RCC 7860 (cell line): ENCODE measurements at regions not wholly inside any gene's neighbourhood (a gene's known extent, or its start where the extent isn't known, plus 50 kb on each side); places are given as distances from the start of the nearest gene placed in this dataset.
A peak's percentile ranks its signal among the peaks of the same experiment; 100 is the strongest.

Experiments
- DNase-seq: peaks from one replicate; pipeline ENCODE4 v3.0.0-alpha.2; 2015; ENCODE audit warnings: low spot score
- FAIRE-seq: peaks from 2 replicates; lab custom pipeline; 2012; peaks lifted over from hg19 to GRCh38; lab: Jason Lieb, UNC

- no peak for DNase-seq
- FAIRE-seq = no peak
These were observed 1548.4 kb upstream of the TMEFF2 start for GRCh38 chr2:193743089-193743488.

- no peak for FAIRE-seq
- DNase-seq = no peak
These were observed 1544.2 kb upstream of the TMEFF2 start for GRCh38 chr2:193738892-193739291.

- DNase-seq (no peak), FAIRE-seq (no peak)
These were observed 1518.2 kb upstream of the TMEFF2 start for GRCh38 chr2:193712912-193713311.

DNA sequence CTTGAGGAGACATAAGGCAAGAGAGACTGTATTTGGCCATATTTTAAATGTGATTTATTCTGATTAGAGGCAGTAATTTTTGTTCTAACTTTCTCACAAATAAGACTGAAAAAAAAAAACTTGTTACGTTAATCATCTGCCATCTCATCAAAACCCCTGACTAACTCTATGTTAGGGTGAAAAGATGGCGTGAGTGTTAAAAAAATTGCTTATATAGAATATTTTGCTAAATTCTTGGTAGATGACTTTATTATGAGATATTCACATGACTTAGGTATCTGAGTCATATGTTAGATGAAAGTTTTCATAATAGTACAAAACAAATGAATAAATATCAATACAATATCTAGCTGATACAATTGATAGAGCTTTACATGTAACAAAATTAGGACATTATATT, 1508.7 kb upstream of the TMEFF2 start:
- DNase-seq (no peak), FAIRE-seq (no peak)

- FAIRE-seq = no peak
- DNase-seq = no peak
These were observed 1506.8 kb upstream of the TMEFF2 start for GRCh38 chr2:193701484-193701883.

DNA sequence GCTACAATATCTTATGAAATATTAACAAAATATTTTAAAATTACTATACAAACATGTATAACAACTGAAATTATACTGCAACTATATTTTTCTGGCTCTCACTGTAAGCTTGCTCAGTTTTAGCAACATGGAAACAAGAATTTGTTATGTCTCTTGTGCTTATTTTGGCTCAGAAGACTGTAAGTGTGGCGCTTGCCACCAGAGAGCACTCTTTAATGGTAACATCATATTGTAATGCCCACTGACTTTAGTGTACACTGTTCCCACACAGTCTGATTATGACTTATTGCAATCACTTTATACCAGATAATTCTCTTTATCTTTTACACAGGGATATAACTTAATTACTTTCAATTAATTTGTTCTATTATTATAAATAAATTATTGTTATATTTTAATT, 1500.6 kb upstream of the TMEFF2 start:
- FAIRE-seq (peak; percentile 40), DNase-seq (no peak)

DNA sequence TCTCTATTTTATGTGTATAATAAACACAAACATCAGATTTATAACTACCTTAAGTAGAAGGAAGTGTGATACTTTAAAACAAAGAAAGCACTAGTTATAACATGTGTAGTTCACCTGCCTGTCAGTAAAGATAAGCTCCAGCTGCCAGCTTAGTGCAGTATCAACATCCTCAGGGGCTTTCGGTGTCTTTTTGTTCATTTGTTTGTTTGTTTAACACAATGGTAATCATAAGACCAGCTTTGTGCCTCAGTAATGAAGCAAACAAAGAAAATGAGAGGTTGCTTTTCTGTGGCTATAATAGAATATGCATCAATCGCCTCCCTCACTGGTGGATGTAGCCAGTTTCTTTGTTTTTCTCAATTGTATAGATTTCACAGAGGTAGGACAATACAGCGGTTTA, 1499.0 kb upstream of the TMEFF2 start:
- DNase-seq (no peak), FAIRE-seq (no peak)

DNA sequence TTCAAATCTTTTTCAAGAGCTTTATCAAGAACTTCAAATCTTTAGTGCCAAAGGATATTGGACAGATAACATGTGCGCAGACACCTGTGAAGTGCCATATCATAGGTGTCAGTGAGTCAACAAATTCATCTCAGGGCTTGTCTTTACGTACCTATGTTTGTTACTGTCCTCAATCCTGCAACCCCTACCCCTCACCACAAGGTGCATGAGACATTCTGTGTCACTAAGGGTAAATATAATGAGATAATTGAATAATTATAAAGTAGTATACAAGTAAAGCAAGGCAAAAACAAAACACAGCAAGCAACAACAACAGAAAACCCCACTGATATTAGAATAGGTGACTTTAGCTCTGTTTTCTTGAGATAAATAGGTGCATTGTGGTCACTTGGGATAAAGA, 1495.8 kb upstream of the TMEFF2 start:
- no peak for FAIRE-seq

GRCh38 chr2:193687195-193687594, 1492.5 kb upstream of the TMEFF2 start:
- no peak for DNase-seq
- no peak for FAIRE-seq

More for the DNA sequence above, 1495.8 kb upstream of the TMEFF2 start:
- no peak for DNase-seq

DNA sequence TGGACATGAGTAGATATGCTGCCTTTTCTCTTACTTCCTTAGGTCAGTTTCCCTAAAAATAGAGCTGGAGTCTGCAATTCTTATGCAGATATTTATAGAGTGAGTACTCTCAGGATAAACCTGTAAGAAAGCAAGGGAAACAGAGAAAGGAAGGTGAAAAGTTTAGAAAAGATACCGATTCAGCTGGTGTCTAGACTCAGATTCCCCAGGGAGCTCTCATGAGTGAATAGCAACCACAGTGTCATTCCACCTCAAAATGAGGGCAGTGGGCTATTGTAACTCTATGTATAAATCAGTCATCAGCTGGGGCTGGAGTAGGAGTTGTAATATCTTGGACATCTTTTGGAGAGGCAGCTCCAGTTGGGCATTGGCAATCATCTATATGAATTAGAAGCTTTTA, 1485.1 kb upstream of the TMEFF2 start:
- FAIRE-seq (no peak), DNase-seq (no peak)

DNA sequence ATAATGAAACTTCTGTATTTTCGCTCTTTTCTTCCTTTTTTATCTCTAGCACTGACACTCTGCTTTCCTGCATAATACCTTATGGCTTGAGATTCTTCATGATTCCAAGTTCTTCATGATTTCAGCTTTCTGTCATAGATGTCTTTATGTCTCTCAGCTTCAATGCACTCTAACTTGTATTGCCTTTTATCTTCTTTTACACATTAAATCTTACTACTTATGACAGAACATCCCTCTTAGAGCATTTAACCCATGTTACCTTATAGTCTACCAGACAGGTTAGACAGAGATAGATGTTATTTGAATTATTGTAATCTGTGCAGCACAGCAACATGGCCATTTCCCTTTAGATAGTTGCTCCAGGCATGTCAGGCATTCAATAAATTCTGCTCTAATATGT, 1475.7 kb upstream of the TMEFF2 start:
- DNase-seq = no peak
- no peak for FAIRE-seq

GRCh38 chr2:193668557-193669323, 1474.0 kb upstream of the TMEFF2 start:
- DNase-seq = no peak
- FAIRE-seq = no peak

GRCh38 chr2:193627927-193628272, 1433.2 kb upstream of the TMEFF2 start:
- FAIRE-seq = no peak
- DNase-seq = no peak

DNA sequence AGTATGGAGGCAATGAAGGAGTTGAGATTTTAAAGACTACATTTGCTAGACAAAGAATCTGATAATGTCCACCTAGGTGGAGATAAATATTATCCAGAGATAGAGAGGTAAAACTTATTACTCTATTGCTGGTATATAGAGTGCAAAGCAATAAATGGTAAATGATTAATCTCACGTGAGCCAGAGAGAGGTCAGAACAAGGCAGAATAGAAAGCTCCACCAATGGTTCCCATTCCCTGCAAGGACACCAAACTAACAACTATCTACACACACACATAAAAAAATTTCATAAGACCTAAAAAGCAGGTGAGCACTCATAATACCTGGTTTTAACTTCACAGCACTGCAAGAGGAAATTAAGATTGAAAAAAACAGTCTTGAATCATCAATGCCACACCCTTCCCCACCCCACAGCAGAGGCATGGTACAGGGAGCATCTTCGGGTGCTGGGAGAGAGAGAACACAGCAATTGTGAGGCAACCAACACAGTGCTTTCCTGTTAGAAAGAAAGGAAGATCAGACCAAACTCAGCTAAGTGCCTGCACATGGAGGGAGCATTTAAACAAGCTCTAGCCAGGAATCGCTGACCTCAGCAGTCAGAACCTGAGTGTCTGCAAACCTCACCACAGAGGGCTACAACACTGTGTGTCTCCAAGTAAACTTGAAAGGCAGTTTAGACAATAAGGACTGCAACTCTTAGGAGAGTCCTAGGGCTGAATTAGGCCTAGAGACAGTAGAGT, 1432.6 kb upstream of the TMEFF2 start:
- DNase-seq = no peak
- FAIRE-seq = no peak

DNA sequence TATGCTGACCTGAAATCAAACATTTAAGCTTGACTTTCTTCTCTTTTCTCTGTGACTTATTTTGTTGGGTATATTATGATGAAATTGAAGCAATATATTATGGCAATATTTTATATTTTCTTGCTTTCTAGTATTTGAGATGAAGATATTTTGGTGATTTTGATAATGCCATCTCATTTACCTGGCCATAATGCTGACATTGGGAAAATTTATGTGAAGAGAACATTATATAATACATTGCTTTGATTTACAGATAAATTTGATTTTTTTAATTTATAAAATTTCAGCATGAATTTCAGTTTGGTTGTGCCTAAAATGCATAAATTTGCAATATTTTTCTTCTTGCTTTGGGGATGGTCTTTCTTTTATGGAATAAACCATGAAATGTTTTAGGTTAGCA, 1413.7 kb upstream of the TMEFF2 start:
- FAIRE-seq = no peak
- DNase-seq = no peak

DNA sequence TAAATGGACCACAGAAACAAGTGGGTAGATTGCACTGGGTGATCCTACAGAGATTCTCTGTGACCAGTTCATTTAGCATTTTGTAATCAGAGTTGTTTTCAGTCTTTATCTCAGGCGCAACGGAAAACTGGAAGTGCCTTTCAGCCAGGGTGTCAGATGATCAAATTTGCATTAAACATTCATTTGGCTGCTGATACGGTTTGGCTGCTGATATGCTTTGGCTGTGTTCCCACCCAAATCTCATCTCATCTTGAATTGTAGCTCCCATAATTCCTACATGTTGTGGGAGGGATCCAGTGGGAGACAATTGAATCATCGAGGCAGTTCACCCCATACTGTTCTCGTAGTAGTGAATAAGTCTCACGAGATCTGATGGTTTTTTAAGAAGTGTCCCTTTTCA, 1396.1 kb upstream of the TMEFF2 start:
- FAIRE-seq (no peak), DNase-seq (no peak)

DNA sequence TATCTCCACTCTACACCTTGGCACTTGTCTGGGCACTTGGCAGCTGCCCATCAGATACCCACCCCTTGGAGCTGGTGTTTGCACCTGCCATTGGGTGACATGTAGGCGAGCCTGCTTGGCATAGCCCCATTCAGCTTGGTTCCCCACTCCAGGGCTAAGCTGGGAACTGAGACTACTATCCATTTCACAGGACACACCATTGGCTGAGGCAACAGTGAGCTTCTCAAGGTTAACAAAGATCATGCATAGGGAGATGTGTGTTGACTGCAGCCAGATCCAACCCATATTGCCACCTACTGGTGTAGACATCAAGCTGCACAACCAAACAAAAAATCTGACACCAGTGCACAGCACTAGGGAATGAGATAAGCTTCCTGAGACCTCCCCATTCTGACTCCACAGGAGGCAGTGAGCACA, 1389.8 kb upstream of the TMEFF2 start:
- DNase-seq (peak; percentile 48), FAIRE-seq (no peak)

GRCh38 chr2:193583638-193584400, 1389.1 kb upstream of the TMEFF2 start:
- FAIRE-seq (no peak), DNase-seq (no peak)

DNA sequence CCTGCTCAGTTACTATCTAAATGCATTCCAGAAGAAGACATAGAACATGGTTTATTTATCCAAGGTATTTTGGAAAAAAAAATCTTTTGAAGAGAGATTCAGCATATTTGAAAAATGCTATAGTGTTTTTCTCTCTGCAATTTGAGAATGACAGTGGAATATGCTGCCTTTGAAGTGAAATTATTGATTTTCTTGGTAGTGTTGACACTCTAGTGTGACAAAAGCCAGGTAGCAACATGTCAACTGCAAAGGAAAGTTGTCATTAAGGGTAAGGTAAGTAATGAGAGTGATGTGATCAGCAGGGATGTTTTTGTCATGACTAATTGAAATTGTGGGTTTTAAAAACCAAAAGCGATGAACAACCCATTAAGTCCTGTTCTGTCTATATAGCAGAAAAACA, 1387.1 kb upstream of the TMEFF2 start:
- FAIRE-seq (no peak), DNase-seq (no peak)

DNA sequence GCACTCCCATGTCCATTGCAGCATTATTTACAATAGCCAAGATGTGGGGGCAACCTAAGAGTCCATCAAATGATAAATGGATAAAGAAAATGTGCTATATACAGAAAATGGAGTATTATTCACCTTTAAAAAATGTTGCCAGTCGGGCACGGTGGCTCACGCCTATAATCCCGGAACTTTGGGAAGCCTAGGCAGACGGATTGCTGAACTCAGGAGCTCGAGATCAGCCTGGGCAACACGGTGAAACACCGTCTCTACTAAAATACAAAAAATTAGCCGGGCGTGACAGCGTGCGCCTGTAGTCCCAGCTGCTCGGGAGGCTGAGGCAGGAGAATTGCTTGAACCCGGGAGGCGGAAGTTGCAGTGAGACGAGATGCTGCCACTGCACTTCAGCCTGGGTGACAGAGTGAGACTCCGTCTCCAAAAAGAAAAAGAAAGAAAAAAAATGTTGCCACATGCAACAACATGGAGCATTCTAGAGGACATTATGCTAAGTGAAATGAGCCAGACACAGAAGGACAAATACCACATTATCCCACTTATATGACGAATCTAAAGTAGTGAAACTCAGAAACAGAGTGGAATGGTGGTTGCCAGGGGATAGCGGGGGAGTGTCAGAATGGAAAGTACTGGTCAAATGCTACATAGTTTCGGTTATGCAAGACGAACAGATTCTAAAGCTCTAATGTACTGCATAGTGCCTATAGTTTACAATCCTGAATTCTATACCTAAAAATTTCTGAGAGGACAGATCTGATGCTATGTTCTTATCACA, 1385.6 kb upstream of the TMEFF2 start:
- no peak for DNase-seq
- FAIRE-seq = no peak

GRCh38 chr2:193566886-193567285, 1372.2 kb upstream of the TMEFF2 start:
- no peak for FAIRE-seq
- no peak for DNase-seq
